ENCODE measurements at regions not wholly inside any gene's neighbourhood (a gene's known extent, or its start where the extent isn't known, plus 50 kb on each side); places are given as distances from the start of the nearest gene placed in this dataset.

DNA sequence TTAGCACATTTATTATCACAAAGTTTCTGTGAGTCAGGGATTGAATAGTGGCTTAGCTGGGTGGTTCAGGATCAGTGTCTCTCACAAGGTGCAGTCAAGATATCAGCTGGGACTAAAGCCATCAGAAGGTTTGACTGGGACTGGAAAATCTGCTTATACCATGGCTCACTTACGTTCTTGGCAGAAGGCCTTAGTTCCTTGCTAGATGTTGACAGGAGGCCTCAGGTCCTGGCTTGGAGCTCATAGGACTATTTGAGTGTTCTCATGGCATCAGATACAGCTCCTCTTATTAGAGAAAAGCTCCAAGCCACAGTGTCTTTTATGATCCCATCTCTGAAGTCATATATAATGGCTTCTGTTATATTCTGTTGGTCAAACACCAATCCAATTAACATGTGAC is 127.3 kb downstream of the SLC6A15 start:
- Histone ChIP-seq H3K36me3 (ENCODE audit: control insufficient read depth in 4 of 4, insufficient read depth in 3 of 4, low read depth in 1 of 4, low read length in 3 of 4) (no peaks in the 10 kb centered on the region), H3K9ac (ENCODE audit: low read depth in 1 of 2, low read length in 2 of 2) (no peak overlapping the region), H3K9me3 (ENCODE audit: control insufficient read depth in 4 of 4, low read length in 3 of 4) (no peaks in the 10 kb centered on the region), H3K4me3 (ENCODE audit: low read depth in 1 of 3, low read length in 3 of 3) (no peak overlapping the region), H3K4me1 (ENCODE audit: control insufficient read depth in 4 of 4, insufficient read depth in 4 of 4, low read length in 3 of 4) (no peaks in the 10 kb centered on the region), H3K27ac (ENCODE audit: low read depth in 1 of 2, low read length in 2 of 2) (no peak overlapping the region), H3K27me3 (ENCODE audit: control insufficient read depth in 4 of 4, insufficient read depth in 4 of 4, low read length in 3 of 4) (no peaks in the 10 kb centered on the region)
- DNase-seq (ENCODE audit: low spot score) = no peak
- WGBS = 68% methylated on average over 1 of the region's 1 CpG
- TF ChIP-seq HNF4A (conservative IDR thresholded peaks at IDR 0.05) (no peak), RXRA (IDR thresholded peaks at IDR 0.05) (no peak), YY1 (IDR thresholded peaks at IDR 0.05) (no peak), FOXA2 (IDR thresholded peaks at IDR 0.05) (no peak), GABPA (IDR thresholded peaks at IDR 0.05 in 1 of 2, conservative IDR thresholded peaks at IDR 0.05 in 1 of 2) (no peak), FOXA1 (IDR thresholded peaks at IDR 0.05) (no peak), HNF4G (IDR thresholded peaks at IDR 0.05) (no peak), EGR1 (IDR thresholded peaks at IDR 0.05; ENCODE audit: low read depth in 2 of 2) (no peak), SP1 (IDR thresholded peaks at IDR 0.05) (no peak), RAD21 (IDR thresholded peaks at IDR 0.05) (no peak), TAF1 (conservative IDR thresholded peaks at IDR 0.05) (no peak), JUND (IDR thresholded peaks at IDR 0.05) (no peak)
- TF ChIP-seq, protein P1, sequence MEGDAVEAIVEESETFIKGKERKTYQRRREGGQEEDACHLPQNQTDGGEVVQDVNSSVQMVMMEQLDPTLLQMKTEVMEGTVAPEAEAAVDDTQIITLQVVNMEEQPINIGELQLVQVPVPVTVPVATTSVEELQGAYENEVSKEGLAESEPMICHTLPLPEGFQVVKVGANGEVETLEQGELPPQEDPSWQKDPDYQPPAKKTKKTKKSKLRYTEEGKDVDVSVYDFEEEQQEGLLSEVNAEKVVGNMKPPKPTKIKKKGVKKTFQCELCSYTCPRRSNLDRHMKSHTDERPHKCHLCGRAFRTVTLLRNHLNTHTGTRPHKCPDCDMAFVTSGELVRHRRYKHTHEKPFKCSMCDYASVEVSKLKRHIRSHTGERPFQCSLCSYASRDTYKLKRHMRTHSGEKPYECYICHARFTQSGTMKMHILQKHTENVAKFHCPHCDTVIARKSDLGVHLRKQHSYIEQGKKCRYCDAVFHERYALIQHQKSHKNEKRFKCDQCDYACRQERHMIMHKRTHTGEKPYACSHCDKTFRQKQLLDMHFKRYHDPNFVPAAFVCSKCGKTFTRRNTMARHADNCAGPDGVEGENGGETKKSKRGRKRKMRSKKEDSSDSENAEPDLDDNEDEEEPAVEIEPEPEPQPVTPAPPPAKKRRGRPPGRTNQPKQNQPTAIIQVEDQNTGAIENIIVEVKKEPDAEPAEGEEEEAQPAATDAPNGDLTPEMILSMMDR (IDR thresholded peaks at IDR 0.05; ENCODE audit: low read depth, low read length, missing input control) = no peak
- TF ChIP-seq, protein P2, sequence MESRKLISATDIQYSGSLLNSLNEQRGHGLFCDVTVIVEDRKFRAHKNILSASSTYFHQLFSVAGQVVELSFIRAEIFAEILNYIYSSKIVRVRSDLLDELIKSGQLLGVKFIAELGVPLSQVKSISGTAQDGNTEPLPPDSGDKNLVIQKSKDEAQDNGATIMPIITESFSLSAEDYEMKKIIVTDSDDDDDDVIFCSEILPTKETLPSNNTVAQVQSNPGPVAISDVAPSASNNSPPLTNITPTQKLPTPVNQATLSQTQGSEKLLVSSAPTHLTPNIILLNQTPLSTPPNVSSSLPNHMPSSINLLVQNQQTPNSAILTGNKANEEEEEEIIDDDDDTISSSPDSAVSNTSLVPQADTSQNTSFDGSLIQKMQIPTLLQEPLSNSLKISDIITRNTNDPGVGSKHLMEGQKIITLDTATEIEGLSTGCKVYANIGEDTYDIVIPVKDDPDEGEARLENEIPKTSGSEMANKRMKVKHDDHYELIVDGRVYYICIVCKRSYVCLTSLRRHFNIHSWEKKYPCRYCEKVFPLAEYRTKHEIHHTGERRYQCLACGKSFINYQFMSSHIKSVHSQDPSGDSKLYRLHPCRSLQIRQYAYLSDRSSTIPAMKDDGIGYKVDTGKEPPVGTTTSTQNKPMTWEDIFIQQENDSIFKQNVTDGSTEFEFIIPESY (IDR thresholded peaks at IDR 0.05) = no peak
- TF ChIP-seq, protein P3, sequence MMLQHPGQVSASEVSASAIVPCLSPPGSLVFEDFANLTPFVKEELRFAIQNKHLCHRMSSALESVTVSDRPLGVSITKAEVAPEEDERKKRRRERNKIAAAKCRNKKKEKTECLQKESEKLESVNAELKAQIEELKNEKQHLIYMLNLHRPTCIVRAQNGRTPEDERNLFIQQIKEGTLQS (IDR thresholded peaks at IDR 0.05) = no peak
- TF ChIP-seq, protein P4, sequence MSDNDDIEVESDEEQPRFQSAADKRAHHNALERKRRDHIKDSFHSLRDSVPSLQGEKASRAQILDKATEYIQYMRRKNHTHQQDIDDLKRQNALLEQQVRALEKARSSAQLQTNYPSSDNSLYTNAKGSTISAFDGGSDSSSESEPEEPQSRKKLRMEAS (IDR thresholded peaks at IDR 0.05) = no peak

DNA sequence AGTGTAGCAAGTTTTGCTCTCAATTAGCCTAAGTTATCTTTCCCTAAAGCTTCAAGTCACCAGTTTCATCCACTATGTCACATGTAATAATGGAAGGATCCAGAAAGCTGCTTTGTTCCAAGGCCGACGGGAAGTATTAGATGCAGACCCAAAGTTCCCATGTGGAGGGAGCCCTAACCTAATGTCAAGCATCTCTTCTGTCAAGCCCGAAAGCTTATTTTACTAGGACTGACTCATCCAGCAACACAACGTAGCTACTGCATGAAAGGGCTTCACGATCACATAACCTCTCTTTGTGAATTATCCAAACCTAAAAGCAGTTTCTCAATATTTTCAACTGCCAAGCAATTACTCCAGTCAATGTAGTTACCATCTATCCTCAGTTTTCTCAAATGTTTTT is 133.4 kb downstream of the SLC6A15 start:
- DNase-seq (ENCODE audit: low spot score) = no peak
- 78% methylated on average over 5 of the region's 5 CpGs for WGBS
- H3K36me3 ChIP-seq (ENCODE audit: control insufficient read depth in 4 of 4, insufficient read depth in 3 of 4, low read depth in 1 of 4, low read length in 3 of 4) = no peaks in the 10 kb centered on the region
- TF ChIP-seq, protein P4 (IDR thresholded peaks at IDR 0.05) = no peak
- no peak for TF ChIP-seq JUND (IDR thresholded peaks at IDR 0.05)
- no peak for TF ChIP-seq NR2F2 (IDR thresholded peaks at IDR 0.05)
- no peak for TF ChIP-seq EGR1 (IDR thresholded peaks at IDR 0.05; ENCODE audit: low read depth in 2 of 2)
- TF ChIP-seq, protein P1 (IDR thresholded peaks at IDR 0.05; ENCODE audit: low read depth, low read length, missing input control) = no peak
- TF ChIP-seq, protein P5, sequence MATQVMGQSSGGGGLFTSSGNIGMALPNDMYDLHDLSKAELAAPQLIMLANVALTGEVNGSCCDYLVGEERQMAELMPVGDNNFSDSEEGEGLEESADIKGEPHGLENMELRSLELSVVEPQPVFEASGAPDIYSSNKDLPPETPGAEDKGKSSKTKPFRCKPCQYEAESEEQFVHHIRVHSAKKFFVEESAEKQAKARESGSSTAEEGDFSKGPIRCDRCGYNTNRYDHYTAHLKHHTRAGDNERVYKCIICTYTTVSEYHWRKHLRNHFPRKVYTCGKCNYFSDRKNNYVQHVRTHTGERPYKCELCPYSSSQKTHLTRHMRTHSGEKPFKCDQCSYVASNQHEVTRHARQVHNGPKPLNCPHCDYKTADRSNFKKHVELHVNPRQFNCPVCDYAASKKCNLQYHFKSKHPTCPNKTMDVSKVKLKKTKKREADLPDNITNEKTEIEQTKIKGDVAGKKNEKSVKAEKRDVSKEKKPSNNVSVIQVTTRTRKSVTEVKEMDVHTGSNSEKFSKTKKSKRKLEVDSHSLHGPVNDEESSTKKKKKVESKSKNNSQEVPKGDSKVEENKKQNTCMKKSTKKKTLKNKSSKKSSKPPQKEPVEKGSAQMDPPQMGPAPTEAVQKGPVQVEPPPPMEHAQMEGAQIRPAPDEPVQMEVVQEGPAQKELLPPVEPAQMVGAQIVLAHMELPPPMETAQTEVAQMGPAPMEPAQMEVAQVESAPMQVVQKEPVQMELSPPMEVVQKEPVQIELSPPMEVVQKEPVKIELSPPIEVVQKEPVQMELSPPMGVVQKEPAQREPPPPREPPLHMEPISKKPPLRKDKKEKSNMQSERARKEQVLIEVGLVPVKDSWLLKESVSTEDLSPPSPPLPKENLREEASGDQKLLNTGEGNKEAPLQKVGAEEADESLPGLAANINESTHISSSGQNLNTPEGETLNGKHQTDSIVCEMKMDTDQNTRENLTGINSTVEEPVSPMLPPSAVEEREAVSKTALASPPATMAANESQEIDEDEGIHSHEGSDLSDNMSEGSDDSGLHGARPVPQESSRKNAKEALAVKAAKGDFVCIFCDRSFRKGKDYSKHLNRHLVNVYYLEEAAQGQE (IDR thresholded peaks at IDR 0.05) = no peak
- no peak for TF ChIP-seq HNF4A (conservative IDR thresholded peaks at IDR 0.05)
- TF ChIP-seq, protein P3 (IDR thresholded peaks at IDR 0.05) = no peak
- no peak for TF ChIP-seq FOXA2 (IDR thresholded peaks at IDR 0.05)
- TF ChIP-seq YY1 (IDR thresholded peaks at IDR 0.05) = no peak
- TF ChIP-seq FOXA1 (IDR thresholded peaks at IDR 0.05) = no peak
- no peak for TF ChIP-seq RAD21 (IDR thresholded peaks at IDR 0.05)
- TF ChIP-seq GABPA (IDR thresholded peaks at IDR 0.05 in 1 of 2, conservative IDR thresholded peaks at IDR 0.05 in 1 of 2) = no peak
- TF ChIP-seq TAF1 (conservative IDR thresholded peaks at IDR 0.05) = no peak
- TF ChIP-seq SP1 (IDR thresholded peaks at IDR 0.05) = no peak
- TF ChIP-seq HNF4G (IDR thresholded peaks at IDR 0.05) = no peak
- TF ChIP-seq RXRA (IDR thresholded peaks at IDR 0.05) = no peak
- H3K9ac ChIP-seq (ENCODE audit: low read depth in 1 of 2, low read length in 2 of 2) = no peak overlapping the region
- H3K4me1 ChIP-seq (ENCODE audit: control insufficient read depth in 4 of 4, insufficient read depth in 4 of 4, low read length in 3 of 4) = no peaks in the 10 kb centered on the region
- no peaks in the 10 kb centered on the region for H3K27me3 ChIP-seq (ENCODE audit: control insufficient read depth in 4 of 4, insufficient read depth in 4 of 4, low read length in 3 of 4)
- H3K9me3 ChIP-seq (ENCODE audit: control insufficient read depth in 4 of 4, low read length in 3 of 4) = no peaks in the 10 kb centered on the region
- no peak overlapping the region for H3K27ac ChIP-seq (ENCODE audit: low read depth in 1 of 2, low read length in 2 of 2)
- H3K4me3 ChIP-seq (ENCODE audit: low read depth in 1 of 3, low read length in 3 of 3) = no peak overlapping the region
